Thyroid gland (tissue), 4 donors: ENCODE measurements at regions not wholly inside any gene's neighbourhood (a gene's known extent, or its start where the extent isn't known, plus 50 kb on each side); places are given as distances from the start of the nearest gene placed in this dataset.

Source experiments
- POLR2A ChIP-seq, 2 donors: fragments of 450-650 bp; IDR thresholded peaks; one replicate each; pipeline ENCODE4 v1.6.1; 2017; ENCODE audit warnings: antibody characterized with exemption in 2 of 2, mild to moderate bottlenecking in 2 of 2, moderate library complexity in 1 of 2
- TF ChIP-seq, protein P1 (sequence below), 6 experiments: fragments of 200-600 bp in 3 of 6; fragments of 450-650 bp in 3 of 6; sonication (generic) in 3 of 6; IDR thresholded peaks; one replicate each; pipeline ENCODE4 v1.5.1; 2016 to 2019; ENCODE audit warnings: antibody characterized with exemption in 6 of 6, mild to moderate bottlenecking in 2 of 6, inconsistent platforms in 1 of 6, moderate library complexity in 1 of 6

- TF ChIP-seq, protein P1, sequence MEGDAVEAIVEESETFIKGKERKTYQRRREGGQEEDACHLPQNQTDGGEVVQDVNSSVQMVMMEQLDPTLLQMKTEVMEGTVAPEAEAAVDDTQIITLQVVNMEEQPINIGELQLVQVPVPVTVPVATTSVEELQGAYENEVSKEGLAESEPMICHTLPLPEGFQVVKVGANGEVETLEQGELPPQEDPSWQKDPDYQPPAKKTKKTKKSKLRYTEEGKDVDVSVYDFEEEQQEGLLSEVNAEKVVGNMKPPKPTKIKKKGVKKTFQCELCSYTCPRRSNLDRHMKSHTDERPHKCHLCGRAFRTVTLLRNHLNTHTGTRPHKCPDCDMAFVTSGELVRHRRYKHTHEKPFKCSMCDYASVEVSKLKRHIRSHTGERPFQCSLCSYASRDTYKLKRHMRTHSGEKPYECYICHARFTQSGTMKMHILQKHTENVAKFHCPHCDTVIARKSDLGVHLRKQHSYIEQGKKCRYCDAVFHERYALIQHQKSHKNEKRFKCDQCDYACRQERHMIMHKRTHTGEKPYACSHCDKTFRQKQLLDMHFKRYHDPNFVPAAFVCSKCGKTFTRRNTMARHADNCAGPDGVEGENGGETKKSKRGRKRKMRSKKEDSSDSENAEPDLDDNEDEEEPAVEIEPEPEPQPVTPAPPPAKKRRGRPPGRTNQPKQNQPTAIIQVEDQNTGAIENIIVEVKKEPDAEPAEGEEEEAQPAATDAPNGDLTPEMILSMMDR (IDR thresholded peaks at IDR 0.05), result no peak
- TF ChIP-seq POLR2A (IDR thresholded peaks at IDR 0.05), result no peak
These were observed 863.8 kb upstream of the ZWINT start for GRCh38 chr10:57224811-57225210.
